IMR-90 (cell line): ENCODE measurements at regions not wholly inside any gene's neighbourhood (a gene's known extent, or its start where the extent isn't known, plus 50 kb on each side); places are given as distances from the start of the nearest gene placed in this dataset.

Experiments
- ATAC-seq: fragments of 200-7000 bp; cut with Tn5 transposase; 2 replicates; pipeline ENCODE4 v1.9.1; 2020; ENCODE audit warnings: low read depth, mild to moderate bottlenecking, moderate library complexity
- BruUV-seq: library from RNA; stranded (reverse); fragments of 400-500 nt; replicated peaks from 2 replicates; lab custom pipeline; 2021; lab: Mats Ljungman, UMichigan
- CTCF ChIA-PET: fragments of 300-600 bp; formaldehyde crosslinking; extraction: SDS; loops from one replicate; lab custom pipeline; 2021; ENCODE audit warnings: antibody characterized with exemption; lab: Yijun Ruan, JAX
- POLR2A ChIA-PET: fragments of 300-600 bp; sonication (Branson Sonifier 250); formaldehyde crosslinking; loops from one replicate; lab custom pipeline; 2022; ENCODE audit warnings: antibody characterized with exemption; ENCODE audit not compliant: unreplicated experiment; lab: Charles Lee
- DNase-seq: peaks from one replicate; pipeline ENCODE4 v3.0.0; 2013
- H2AFZ ChIP-seq: replicated peaks from 2 replicates; pipeline ENCODE3; 2013; ENCODE audit warnings: low read length, mild to moderate bottlenecking; ENCODE audit not compliant: poor library complexity
- H2AK5ac ChIP-seq: 2 replicates; pipeline ENCODE4 v1.6.1; 2013; ENCODE audit warnings: low read depth, low read length, inconsistent platforms
- H2AK9ac ChIP-seq: replicated peaks from 2 replicates; pipeline ENCODE3; 2013; ENCODE audit warnings: mild to moderate bottlenecking, low read depth, low read length, moderate library complexity; ENCODE audit not compliant: poor library complexity
- H2BK120ac ChIP-seq: 2 replicates; pipeline ENCODE4 v1.6.1; 2013; ENCODE audit warnings: low read depth, low read length, inconsistent platforms
- H2BK15ac ChIP-seq: 3 replicates; pipeline ENCODE4 v1.6.1; 2013; ENCODE audit warnings: low read depth, low read length, inconsistent platforms
- H2BK20ac ChIP-seq: 2 replicates; pipeline ENCODE4 v1.6.1; 2013; ENCODE audit warnings: low read depth, mild to moderate bottlenecking, inconsistent platforms, low read length, moderate library complexity
- H2BK5ac ChIP-seq: 2 replicates; pipeline ENCODE4 v1.6.1; 2013; ENCODE audit warnings: mild to moderate bottlenecking, low read depth, low read length, inconsistent platforms; ENCODE audit not compliant: poor library complexity, severe bottlenecking
- H3K14ac ChIP-seq: replicated peaks from 2 replicates; pipeline ENCODE4 v1.6.1; 2013; ENCODE audit warnings: low read depth, low read length, inconsistent platforms
- H3K18ac ChIP-seq: 2 replicates; pipeline ENCODE4 v1.6.1; 2013; ENCODE audit warnings: low read depth, low read length, control low read depth
- H3K23ac ChIP-seq: 2 replicates; pipeline ENCODE4 v1.6.1; 2013; ENCODE audit warnings: low read depth, low read length, inconsistent platforms
- H3K27ac ChIP-seq: 2 replicates; pipeline ENCODE4 v1.5.1; 2013; ENCODE audit warnings: mild to moderate bottlenecking, control low read depth, low read length; ENCODE audit not compliant: insufficient read depth
- H3K27me3 ChIP-seq: 2 replicates; pipeline ENCODE4 v1.6.1; 2013; ENCODE audit warnings: low read length; ENCODE audit not compliant: control insufficient read depth, insufficient read depth
- H3K36me3 ChIP-seq: 2 replicates; pipeline ENCODE4 v1.6.1; 2013; ENCODE audit warnings: low read length, mixed read lengths; ENCODE audit not compliant: control insufficient read depth, insufficient read depth
- H3K4ac ChIP-seq: 2 replicates; pipeline ENCODE4 v1.6.1; 2013; ENCODE audit warnings: low read depth, low read length, inconsistent platforms
- H3K4me1 ChIP-seq: 2 replicates; pipeline ENCODE4 v1.6.1; 2013; ENCODE audit warnings: low read length, mixed read lengths; ENCODE audit not compliant: control insufficient read depth, insufficient read depth
- H3K4me2 ChIP-seq: 2 replicates; pipeline ENCODE4 v1.6.1; 2013; ENCODE audit warnings: low read depth, mild to moderate bottlenecking, control low read depth, low read length, moderate library complexity
- H3K4me3 ChIP-seq: 2 replicates; pipeline ENCODE4 v1.5.1; 2013; ENCODE audit warnings: low read depth, mild to moderate bottlenecking, control low read depth, low read length, moderate library complexity; ENCODE audit not compliant: insufficient read depth
- H3K56ac ChIP-seq: 2 replicates; pipeline ENCODE4 v1.6.1; 2013; ENCODE audit warnings: low read length, inconsistent platforms; ENCODE audit not compliant: insufficient read depth; ENCODE audit errors: extremely low read depth
- H3K79me1 ChIP-seq, 2 experiments: 2 replicates each; pipeline ENCODE4 v1.6.1; 2013; ENCODE audit warnings: low read length in 2 of 2, inconsistent platforms in 1 of 2, low read depth in 1 of 2
- H3K9ac ChIP-seq: 2 replicates; pipeline ENCODE4 v1.6.1; 2013; ENCODE audit warnings: low read depth, low read length, control low read depth
- H3K9me1 ChIP-seq: 2 replicates; pipeline ENCODE4 v1.6.1; 2013; ENCODE audit warnings: low read length, inconsistent platforms; ENCODE audit not compliant: insufficient read depth
- H3K9me3 ChIP-seq: 2 replicates; pipeline ENCODE4 v1.6.1; 2013; ENCODE audit warnings: low read length; ENCODE audit not compliant: control insufficient read depth, insufficient read depth
- H4K20me1 ChIP-seq: 2 replicates; pipeline ENCODE4 v1.6.1; 2013; ENCODE audit warnings: low read length, inconsistent platforms; ENCODE audit not compliant: insufficient read depth
- H4K5ac ChIP-seq: 2 replicates; pipeline ENCODE4 v1.6.1; 2013; ENCODE audit warnings: mild to moderate bottlenecking, low read depth, low read length, control low read depth
- H4K8ac ChIP-seq, 2 experiments: 2 replicates each; pipeline ENCODE4 v1.6.1; 2013; ENCODE audit warnings: low read depth in 2 of 2, low read length in 2 of 2, control low read depth in 1 of 2, inconsistent platforms in 1 of 2
- H4K91ac ChIP-seq: 2 replicates; pipeline ENCODE4 v1.6.1; 2013; ENCODE audit warnings: low read depth, low read length, inconsistent platforms; ENCODE audit not compliant: insufficient read depth
- BHLHE40 ChIP-seq: fragments of 150-350 bp; IDR thresholded peaks from 2 replicates; pipeline ENCODE4 v1.6.1; 2016; ENCODE audit warnings: mild to moderate bottlenecking, low read depth, low read length
- CEBPB ChIP-seq: IDR thresholded peaks from 2 replicates; pipeline ENCODE4 v1.6.1; 2012; ENCODE audit warnings: low read depth, low read length, improper control_type of control experiment
- CHD1 ChIP-seq: IDR thresholded peaks from 2 replicates; pipeline ENCODE4 v1.6.1; 2012; ENCODE audit warnings: low read depth, low read length, improper control_type of control experiment
- CTCF ChIP-seq: conservative IDR thresholded peaks from 2 replicates; pipeline ENCODE4 v1.5.1; 2012; ENCODE audit warnings: mild to moderate bottlenecking, low read depth, low read length, improper control_type of control experiment
- ELK1 ChIP-seq: fragments of 150-350 bp; IDR thresholded peaks from 2 replicates; pipeline ENCODE4 v1.6.1; 2016; ENCODE audit warnings: low read depth, mild to moderate bottlenecking, low read length, moderate library complexity, borderline replicate concordance
- FOS ChIP-seq: fragments of 150-350 bp; IDR thresholded peaks from 2 replicates; pipeline ENCODE4 v1.6.1; 2016; ENCODE audit warnings: low read depth, low read length
- MAFK ChIP-seq: IDR thresholded peaks from 2 replicates; pipeline ENCODE4 v1.6.1; 2012; ENCODE audit warnings: low read depth, low read length, improper control_type of control experiment
- MAZ ChIP-seq: IDR thresholded peaks from 2 replicates; pipeline ENCODE4 v1.6.1; 2012; ENCODE audit warnings: low read depth, mild to moderate bottlenecking, low read length, improper control_type of control experiment, moderate library complexity, borderline replicate concordance
- MXI1 ChIP-seq: IDR thresholded peaks from 2 replicates; pipeline ENCODE4 v1.6.1; 2012; ENCODE audit warnings: low read depth, mild to moderate bottlenecking, low read length, moderate library complexity, borderline replicate concordance
- NFE2L2 ChIP-seq: fragments of 150-350 bp; IDR thresholded peaks from 2 replicates; pipeline ENCODE4 v1.6.1; 2016; ENCODE audit warnings: low read depth, mild to moderate bottlenecking, low read length
- POLR2A ChIP-seq: IDR thresholded peaks from 2 replicates; pipeline ENCODE4 v1.6.1; 2012; ENCODE audit warnings: mild to moderate bottlenecking, low read depth, low read length
- RAD21 ChIP-seq: IDR thresholded peaks from 2 replicates; pipeline ENCODE4 v1.6.1; 2012; ENCODE audit warnings: low read length, improper control_type of control experiment
- RCOR1 ChIP-seq: IDR thresholded peaks from 2 replicates; pipeline ENCODE4 v1.6.1; 2012; ENCODE audit warnings: mild to moderate bottlenecking, low read length, improper control_type of control experiment; ENCODE audit not compliant: insufficient replicate concordance
- RFX5 ChIP-seq: IDR thresholded peaks from 2 replicates; pipeline ENCODE4 v1.8.0; 2012; ENCODE audit warnings: low read depth, mild to moderate bottlenecking, low read length, moderate library complexity
- USF2 ChIP-seq: fragments of 150-350 bp; IDR thresholded peaks from 2 replicates; pipeline ENCODE4 v1.6.1; 2017; ENCODE audit warnings: mild to moderate bottlenecking, antibody characterized with exemption, low read length, low read depth
- WGBS, 2 experiments: methylation state at CpG; one replicate each; pipeline versions ENCODE4 v1.1.5 to v1.1.7; 2013; ENCODE audit warnings: missing lambda C conversion rate in 2 of 2; ENCODE audit not compliant: insufficient read length in 1 of 2; ENCODE audit errors: extremely low coverage in 2 of 2; 5-methylcytosine and 5-hydroxymethylcytosine counted together
- dilution Hi-C: fragments of 300-500 bp; cut with HindIII; formaldehyde crosslinking; loops from one replicate; pipeline ENCODE4 v1.14.3; 2018; ENCODE audit warnings: low sequenced_read_pairs; ENCODE audit not compliant: unreplicated experiment
- in situ Hi-C: fragments of 300-500 bp; cut with MboI; formaldehyde crosslinking; loops from 3 replicates; pipeline ENCODE4 v1.14.3; 2019; ENCODE audit warnings: low sequenced_read_pairs, inconsistent platforms, mixed read lengths
- intact Hi-C: fragments of 100-400 bp; cut with micrococcal nuclease; formaldehyde crosslinking; loops from 2 replicates; pipeline ENCODE4 v1.10.0; 2022

- POLR2A ChIA-PET, result interaction anchor here (0.6 kb wide), 1 partner anchor 59 kb away, joined by 3 read pairs; no protein-coding TSS in a partner anchor
- Histone ChIP-seq H3K9me1 (no peaks in the 10 kb centered on the region), H3K18ac (no peak overlapping the region; the same call in 1 of the 2 replicates), H3K14ac (no peak overlapping the region), H3K79me1 (no peaks in the 10 kb centered on the region), H2BK120ac (peak overlapping the region; percentile 32; the same call in 1 of the 2 replicates), H3K56ac (no peak overlapping the region), H4K91ac (peak overlapping the region; percentile 53; the same call in 1 of the 2 replicates), H3K27ac (no peak overlapping the region), H3K9ac (no peak overlapping the region), H3K9me3 (no peaks in the 10 kb centered on the region; the same call in 1 of the 2 replicates), H2BK5ac (no peak overlapping the region), H3K27me3 (peaks cover 8% of the 10 kb centered on the region; the same call in 1 of the 2 replicates), H3K4me3 (no peak overlapping the region), H3K4me1 (0 out of 2 replicates have a peak, but pooled peaks cover 1% of the 10 kb centered on the region), H4K20me1 (no peaks in the 10 kb centered on the region), H2AK9ac (peak overlapping the region; percentile 63), H3K36me3 (no peaks in the 10 kb centered on the region), H2BK15ac (peak overlapping the region; percentile 82; the same call in 1 of the 3 replicates), H3K4ac (peak overlapping the region; percentile 65; the same call in 1 of the 2 replicates), H2AFZ (no peak overlapping the region), H2AK5ac (peak overlapping the region; percentile 40; the same call in 1 of the 2 replicates), H2BK20ac (peak overlapping the region; percentile 49; the same call in 1 of the 2 replicates), H3K23ac (no peak overlapping the region), H3K4me2 (no peak overlapping the region), H4K5ac (no peak overlapping the region), H4K8ac (no peak overlapping the region)
- intact Hi-C loops, result no loop called here
- in situ Hi-C loops, result no loop called here
- BruUV-seq, result no TSS peak
- no CpG with 5 or more reads among the region's 7 CpGs for WGBS, 2 experiments
- CTCF ChIA-PET, result no interaction called here
- DNase-seq (no peak), ATAC-seq (no peak)
- dilution Hi-C loops, result no loop called here
- TF ChIP-seq USF2, result no peak
- no peak for TF ChIP-seq MAZ
- TF ChIP-seq POLR2A, result no peak
- TF ChIP-seq CTCF, result no peak
- TF ChIP-seq FOS, result no peak
- no peak for TF ChIP-seq BHLHE40
- TF ChIP-seq ELK1, result no peak
- no peak for TF ChIP-seq NFE2L2
- no peak for TF ChIP-seq MXI1
- no peak for TF ChIP-seq RCOR1
- TF ChIP-seq RFX5, result no peak
- no peak for TF ChIP-seq MAFK
- no peak for TF ChIP-seq CHD1
- no peak for TF ChIP-seq CEBPB
- TF ChIP-seq RAD21, result no peak
These were observed 74.4 kb upstream of the ATP6AP2 start for GRCh38 chrX:40506201-40506985.
